Kidney glomerular epithelial cell (primary cell): ENCODE measurements at regions not wholly inside any gene's neighbourhood (a gene's known extent, or its start where the extent isn't known, plus 50 kb on each side); places are given as distances from the start of the nearest gene placed in this dataset.
A peak's percentile ranks its signal among the peaks of the same experiment; 100 is the strongest.
"Not testable (repeated sequence)": the region's sequence is repeated elsewhere in the genome, so short reads cannot be mapped to it uniquely, and the experiment has no call there.

Experiments
- DNase-seq: peaks from one replicate; lab custom pipeline; 2025; lab: John Stamatoyannopoulos, UW

DNA sequence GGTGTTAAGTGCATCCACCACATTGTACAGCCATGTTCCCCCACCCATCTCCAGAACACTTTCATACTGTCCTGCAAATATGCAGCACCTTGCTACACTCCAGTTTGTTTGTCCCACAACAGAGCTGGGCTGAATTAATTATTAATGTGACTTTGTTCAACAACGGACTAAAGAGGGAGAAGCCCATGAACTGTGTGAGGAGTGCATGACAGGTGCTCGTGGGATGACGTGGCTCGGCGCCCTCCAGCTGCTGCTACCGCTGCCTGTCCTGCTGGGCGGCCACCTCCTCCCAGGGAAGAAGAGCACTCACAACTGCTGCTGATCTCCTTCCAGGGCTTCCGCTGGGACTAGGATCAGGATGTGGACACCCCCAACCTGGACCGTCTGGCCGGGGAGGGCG lies 111.2 kb upstream of the DEFB108B start:
- DNase-seq, result not testable (repeated sequence)

DNA sequence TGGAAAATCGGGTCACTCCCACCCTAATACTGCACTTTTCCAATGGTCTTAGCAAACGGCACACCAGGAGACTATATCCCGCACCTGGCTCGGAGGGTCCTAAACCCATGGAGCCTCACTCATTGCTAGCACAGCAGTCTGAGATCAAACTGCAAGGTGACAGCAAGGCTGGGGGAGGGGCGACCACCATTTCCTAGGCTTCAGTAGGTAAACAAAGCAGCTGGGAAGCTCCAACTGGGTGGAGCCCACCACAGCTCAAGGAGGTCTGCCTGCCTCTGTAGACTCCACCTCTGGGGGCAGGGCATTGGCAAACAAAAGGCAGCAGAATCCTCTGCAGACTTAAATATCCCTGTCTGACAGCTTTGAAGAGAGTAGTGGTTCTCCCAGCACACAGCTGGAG lies 109.0 kb upstream of the DEFB108B start:
- DNase-seq, result not testable (repeated sequence)

DNA sequence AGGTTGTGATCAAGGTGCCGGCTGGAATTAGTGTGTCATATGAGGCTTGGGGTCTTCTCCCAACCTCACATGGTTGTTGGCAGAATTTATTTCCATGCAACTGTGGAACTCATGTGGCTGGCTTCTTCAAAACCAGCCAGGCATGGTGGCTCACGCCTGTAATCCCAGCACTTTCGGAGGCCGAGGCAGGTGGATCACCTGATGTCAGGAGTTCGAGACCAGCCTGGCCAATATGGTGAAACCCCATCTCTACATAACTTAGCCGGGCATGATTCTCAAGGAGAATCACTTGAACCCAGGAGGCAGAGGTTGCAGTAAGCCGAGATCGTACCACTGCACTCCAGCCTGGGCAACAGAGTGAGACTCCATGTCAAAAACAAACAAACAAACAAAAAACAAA lies 102.3 kb upstream of the DEFB108B start:
- DNase-seq, result not testable (repeated sequence)

DNA sequence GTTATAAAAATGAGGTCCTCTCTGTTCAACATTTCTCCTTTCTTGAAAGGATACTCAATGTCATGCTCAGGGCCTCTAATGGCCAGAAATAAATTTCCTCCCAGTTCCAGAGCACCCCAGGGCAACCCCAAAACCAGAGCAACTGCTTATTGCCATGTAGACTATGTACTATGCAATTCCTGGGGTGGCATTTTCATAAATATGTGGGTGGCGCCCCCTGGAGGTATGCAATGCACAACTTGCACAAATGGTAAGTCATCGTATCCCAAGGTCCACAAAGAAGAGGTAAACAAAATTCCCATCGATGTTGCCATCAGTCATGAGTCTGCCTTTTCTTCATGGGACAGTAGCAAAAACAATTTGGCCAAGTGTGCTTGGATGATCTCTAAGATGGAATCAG lies 98.6 kb upstream of the DEFB108B start:
- not testable (repeated sequence) for DNase-seq

DNA sequence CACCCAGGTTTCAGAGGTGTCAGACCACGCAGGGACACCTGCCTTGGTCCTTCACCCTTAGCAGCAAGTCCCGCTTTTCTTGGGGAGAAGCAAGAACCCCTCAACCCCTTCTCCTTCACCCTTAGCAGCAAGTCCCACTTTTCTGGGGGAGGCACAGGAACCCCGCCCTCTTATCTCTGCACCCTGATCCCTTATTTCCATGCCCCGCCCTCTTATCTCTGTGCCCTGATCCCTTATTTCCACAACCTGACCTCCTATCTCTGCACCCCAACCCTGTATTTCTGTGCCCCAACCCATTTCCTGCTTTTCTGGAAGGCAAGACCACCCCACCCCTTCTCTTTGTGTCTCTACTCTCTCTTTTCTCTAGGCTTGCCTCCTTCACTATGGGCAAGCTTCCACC lies 94.7 kb upstream of the DEFB108B start:
- DNase-seq, result not testable (repeated sequence)

DNA sequence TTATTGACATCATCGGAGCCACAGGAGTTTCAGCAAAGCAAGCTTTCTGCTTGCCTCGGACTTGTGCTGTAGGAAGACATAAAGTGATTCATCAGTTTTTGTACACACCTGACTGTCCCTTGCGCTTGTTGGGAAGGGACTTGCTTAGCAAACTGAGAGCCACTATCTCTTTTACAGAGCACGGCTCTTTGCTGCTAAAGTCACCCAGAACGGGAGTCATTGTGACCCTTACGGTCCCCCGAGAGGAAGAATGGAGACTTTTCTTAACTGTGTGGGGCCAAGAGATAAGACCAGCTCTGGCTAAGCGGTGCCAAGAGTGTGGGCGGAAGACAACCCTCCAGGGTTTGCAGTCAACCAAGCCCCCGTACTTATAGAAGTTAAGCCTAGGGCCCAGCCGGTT lies 89.6 kb upstream of the DEFB108B start:
- not testable (repeated sequence) for DNase-seq

- DNase-seq, result not testable (repeated sequence)
Observed at GRCh38 chr11:71745656-71746055, 87.3 kb upstream of the DEFB108B start.

DNA sequence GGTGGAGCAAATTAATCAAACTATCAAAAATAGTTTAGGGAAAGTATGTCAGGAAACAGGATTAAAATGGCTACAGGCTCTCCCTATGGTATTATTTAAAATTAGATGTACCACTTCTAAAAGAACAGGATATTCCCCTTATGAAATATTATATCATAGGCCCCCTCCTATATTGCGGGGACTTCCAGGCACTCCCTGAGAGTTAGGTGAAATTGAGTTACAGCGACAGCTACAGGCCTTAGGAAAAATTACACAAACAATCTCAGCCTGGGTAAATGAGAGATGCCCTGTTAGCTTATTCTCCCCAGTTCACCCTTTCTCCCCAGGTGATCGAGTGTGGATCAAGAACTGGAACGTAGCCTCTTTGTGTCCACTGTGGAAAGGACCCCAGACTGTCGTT lies 86.7 kb upstream of the DEFB108B start:
- DNase-seq, result not testable (repeated sequence)

- DNase-seq, result peak; percentile 6
Observed at GRCh38 chr11:71748965-71749620, 83.9 kb upstream of the DEFB108B start.

GRCh38 chr11:71750908-71751307 lies 82.1 kb upstream of the DEFB108B start:
- not testable (repeated sequence) for DNase-seq

DNA sequence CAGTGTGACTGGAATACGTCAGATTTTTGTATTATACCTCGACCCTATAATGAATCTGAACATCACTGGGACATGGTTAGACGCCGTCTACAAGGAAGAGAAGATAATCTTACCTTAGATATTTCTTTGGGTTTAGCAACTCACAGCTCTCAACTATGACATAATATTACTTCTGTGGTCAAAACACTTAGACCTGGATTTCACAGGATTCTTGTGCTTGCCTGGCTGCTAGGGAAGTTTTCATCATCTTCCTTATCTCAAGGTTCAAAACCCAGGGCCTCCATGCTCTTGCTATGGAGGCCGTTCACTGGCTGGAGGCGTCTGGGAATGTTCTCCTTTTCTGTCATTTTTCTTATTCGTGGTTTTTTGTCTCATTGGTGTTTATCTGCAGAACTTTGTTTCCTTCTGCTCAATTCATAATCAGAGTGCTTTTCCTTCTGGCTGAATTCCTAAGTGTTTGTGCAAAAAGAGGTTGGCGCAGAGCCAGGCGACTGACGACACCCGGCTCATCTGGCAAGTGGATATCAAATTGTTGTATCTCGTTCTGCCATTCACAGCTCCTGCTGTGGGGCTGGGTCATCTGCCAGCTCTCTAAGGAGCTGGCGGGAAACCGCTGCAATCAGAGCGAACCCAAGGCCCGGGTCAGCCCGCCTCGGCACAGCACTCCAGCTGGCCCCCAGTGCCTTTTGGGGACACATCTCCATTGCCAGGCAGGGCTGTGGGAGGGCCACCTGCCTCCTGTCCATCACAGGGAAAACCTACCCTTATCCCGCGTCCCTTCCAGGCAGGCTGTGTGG lies 68.1 kb upstream of the DEFB108B start:
- not testable (repeated sequence) for DNase-seq

DNA sequence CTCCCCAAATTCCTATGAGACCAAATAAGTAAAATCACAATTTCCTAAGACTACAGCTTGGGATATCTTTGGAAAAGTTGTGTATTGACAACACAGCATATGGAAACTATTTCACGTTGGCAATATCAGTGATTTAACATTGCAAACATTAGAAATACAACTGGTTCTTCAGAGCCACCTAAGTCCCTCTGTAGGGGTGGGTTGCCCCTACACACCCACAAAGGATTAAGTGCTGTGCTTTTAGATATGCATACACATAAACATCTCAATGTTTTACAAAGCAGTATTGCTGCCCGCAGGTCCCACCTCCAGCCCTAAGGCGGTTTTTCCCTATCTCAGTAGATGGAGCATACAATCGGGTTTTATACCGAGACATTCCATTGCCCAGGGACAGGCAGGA lies 66.0 kb upstream of the DEFB108B start:
- not testable (repeated sequence) for DNase-seq

- DNase-seq, result not testable (repeated sequence)
Observed at GRCh38 chr11:71772193-71772592, 60.8 kb upstream of the DEFB108B start.

- DNase-seq, result no peak
Observed at GRCh38 chr11:71774603-71775222, 58.3 kb upstream of the DEFB108B start.

GRCh38 chr11:71780116-71780515 lies 52.9 kb upstream of the DEFB108B start:
- not testable (repeated sequence) for DNase-seq

DNA sequence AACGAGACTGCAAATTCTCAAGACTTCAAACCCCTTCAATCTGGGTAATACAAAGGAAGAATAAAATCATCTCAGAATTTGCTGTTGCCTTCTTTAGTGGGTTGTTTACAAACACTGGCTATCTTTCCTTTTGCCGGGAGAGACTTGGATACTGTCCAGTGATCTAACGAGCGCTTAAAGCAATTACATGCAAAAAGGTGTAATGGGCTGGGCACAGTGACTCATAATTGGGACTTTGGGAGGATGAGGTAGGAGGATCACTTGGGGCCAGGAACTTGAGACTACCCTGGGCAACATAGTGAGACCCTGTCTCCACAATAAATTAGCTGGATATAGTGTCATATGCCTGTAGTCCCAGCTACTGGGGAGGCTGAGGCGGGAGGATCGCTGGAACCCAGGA lies 52.2 kb upstream of the DEFB108B start:
- DNase-seq, result not testable (repeated sequence)

DNA sequence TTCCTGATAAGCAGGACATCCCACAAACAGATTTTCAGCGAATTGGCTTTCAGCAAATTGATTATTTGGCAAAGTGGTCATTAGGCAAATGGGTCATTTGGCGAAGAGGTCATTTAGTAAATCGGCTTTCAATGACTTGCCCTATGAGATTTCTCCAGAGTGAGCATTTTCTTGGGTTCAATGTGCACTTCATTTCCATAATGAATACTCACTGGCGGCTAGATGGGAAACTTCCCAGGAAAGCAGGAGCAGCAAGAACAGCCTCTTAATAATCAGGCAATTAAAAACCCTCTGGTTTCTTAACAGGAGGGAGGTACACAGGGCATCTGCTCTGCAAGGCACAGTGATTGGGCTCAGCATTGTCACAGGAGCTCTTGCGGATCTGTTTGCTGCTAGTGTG lies 51.5 kb upstream of the DEFB108B start:
- DNase-seq, result not testable (repeated sequence)

GRCh38 chr11:71782229-71782861 lies 50.7 kb upstream of the DEFB108B start:
- DNase-seq, result not testable (repeated sequence)

GRCh38 chr11:71783191-71783590 lies 49.8 kb upstream of the DEFB108B start:
- not testable (repeated sequence) for DNase-seq
